ENCODE measurements at regions not wholly inside any gene's neighbourhood (a gene's known extent, or its start where the extent isn't known, plus 50 kb on each side); places are given as distances from the start of the nearest gene placed in this dataset.

GRCh38 chr9:84573083-84573482, 96.4 kb upstream of the NTRK2 start:
- FAIRE-seq: no peak
- no peak for DNase-seq (ENCODE audit: insufficient read length, low spot score)

- FAIRE-seq (no peak), DNase-seq (ENCODE audit: insufficient read length, low spot score) (no peak)
Measured at GRCh38 chr9:84575705-84576104, 93.8 kb upstream of the NTRK2 start.

- FAIRE-seq (no peak), DNase-seq (ENCODE audit: insufficient read length, low spot score) (no peak)
Measured at GRCh38 chr9:84583866-84584265, 85.7 kb upstream of the NTRK2 start.

- DNase-seq (ENCODE audit: insufficient read length, low spot score) (no peak), FAIRE-seq (no peak)
Measured at GRCh38 chr9:84586662-84587061, 82.9 kb upstream of the NTRK2 start.

GRCh38 chr9:84587153-84587552, 82.4 kb upstream of the NTRK2 start:
- DNase-seq (ENCODE audit: insufficient read length, low spot score): no peak
- no peak for FAIRE-seq

GRCh38 chr9:84589542-84589941, 80.0 kb upstream of the NTRK2 start:
- FAIRE-seq (no peak), DNase-seq (ENCODE audit: insufficient read length, low spot score) (no peak)

- FAIRE-seq (no peak), DNase-seq (ENCODE audit: insufficient read length, low spot score) (no peak)
Measured at GRCh38 chr9:84590706-84591105, 78.8 kb upstream of the NTRK2 start.

GRCh38 chr9:84592918-84593317, 76.6 kb upstream of the NTRK2 start:
- no peak for DNase-seq (ENCODE audit: insufficient read length, low spot score)
- FAIRE-seq: no peak

GRCh38 chr9:84593352-84593751, 76.2 kb upstream of the NTRK2 start:
- FAIRE-seq: no peak

GRCh38 chr9:84597131-84597530, 72.4 kb upstream of the NTRK2 start:
- peak; percentile 86 for FAIRE-seq
- peak; percentile 64 for DNase-seq (ENCODE audit: insufficient read length, low spot score)

More at GRCh38 chr9:84593352-84593751, 76.2 kb upstream of the NTRK2 start:
- DNase-seq (ENCODE audit: insufficient read length, low spot score): no peak

GRCh38 chr9:84598921-84599636, 70.5 kb upstream of the NTRK2 start:
- DNase-seq (ENCODE audit: insufficient read length, low spot score): no peak
- no peak for FAIRE-seq

- FAIRE-seq (no peak), DNase-seq (ENCODE audit: insufficient read length, low spot score) (no peak)
Measured at GRCh38 chr9:84600739-84601138, 68.8 kb upstream of the NTRK2 start.

- DNase-seq (ENCODE audit: insufficient read length, low spot score) (no peak), FAIRE-seq (no peak)
Measured at GRCh38 chr9:84604223-84604622, 65.3 kb upstream of the NTRK2 start.

- no peak for FAIRE-seq
- no peak for DNase-seq (ENCODE audit: insufficient read length, low spot score)
Measured at GRCh38 chr9:84609779-84610178, 59.8 kb upstream of the NTRK2 start.

GRCh38 chr9:84613431-84613830, 56.1 kb upstream of the NTRK2 start:
- no peak for FAIRE-seq
- no peak for DNase-seq (ENCODE audit: insufficient read length, low spot score)

GRCh38 chr9:84615544-84615943, 54.0 kb upstream of the NTRK2 start:
- no peak for DNase-seq (ENCODE audit: insufficient read length, low spot score)
- FAIRE-seq: no peak

GRCh38 chr9:84617411-84618029, 52.0 kb upstream of the NTRK2 start:
- FAIRE-seq: no peak

More at GRCh38 chr9:84617411-84618029, 52.0 kb upstream of the NTRK2 start:
- DNase-seq (ENCODE audit: insufficient read length, low spot score): no peak

Measured in GM19239 (cell line).